ENCODE measurements at regions not wholly inside any gene's neighbourhood (a gene's known extent, or its start where the extent isn't known, plus 50 kb on each side); places are given as distances from the start of the nearest gene placed in this dataset.
A peak's percentile ranks its signal among the peaks of the same experiment; 100 is the strongest.
"Not testable (repeated sequence)": the region's sequence is repeated elsewhere in the genome, so short reads cannot be mapped to it uniquely, and the experiment has no call there.

GRCh38 chr7:101679653-101680173 is 50.6 kb upstream of the MYL10 start:
- not testable (repeated sequence) for DNase-seq (ENCODE audit: low read depth)

- DNase-seq (ENCODE audit: low read depth): no peak
Observed at GRCh38 chr7:101680406-101681145, 51.5 kb upstream of the MYL10 start.

- DNase-seq (ENCODE audit: low read depth): no peak
Observed at GRCh38 chr7:101681170-101682007, 52.3 kb upstream of the MYL10 start.

GRCh38 chr7:101684983-101685330 is 55.9 kb upstream of the MYL10 start:
- no peak for DNase-seq (ENCODE audit: low read depth)

- DNase-seq (ENCODE audit: low read depth): no peak
Observed at GRCh38 chr7:101686030-101686429, 56.9 kb upstream of the MYL10 start.

- no peak for DNase-seq (ENCODE audit: low read depth)
Observed at GRCh38 chr7:101687081-101687480, 58.0 kb upstream of the MYL10 start.

- no peak for DNase-seq (ENCODE audit: low read depth)
Observed at GRCh38 chr7:101687791-101688182, 58.7 kb upstream of the MYL10 start.

- peak; percentile 76 for DNase-seq (ENCODE audit: low read depth)
Observed at GRCh38 chr7:101688183-101688831, 59.2 kb upstream of the MYL10 start.

GRCh38 chr7:101688995-101689907 is 60.2 kb upstream of the MYL10 start:
- DNase-seq (ENCODE audit: low read depth): no peak

- no peak for DNase-seq (ENCODE audit: low read depth)
Observed at GRCh38 chr7:101690061-101690460, 61.0 kb upstream of the MYL10 start.

GRCh38 chr7:101691822-101692384 is 62.8 kb upstream of the MYL10 start:
- DNase-seq (ENCODE audit: low read depth): no peak

- DNase-seq (ENCODE audit: low read depth): no peak
Observed at GRCh38 chr7:101693498-101694091, 64.5 kb upstream of the MYL10 start.

- DNase-seq (ENCODE audit: low read depth): no peak
Observed at GRCh38 chr7:101698964-101699363, 69.9 kb upstream of the MYL10 start.

- no peak for DNase-seq (ENCODE audit: low read depth)
Observed at GRCh38 chr7:101699399-101699798, 70.3 kb upstream of the MYL10 start.

GRCh38 chr7:101699881-101700823 is 71.1 kb upstream of the MYL10 start:
- DNase-seq (ENCODE audit: low read depth): no peak

GRCh38 chr7:101701153-101701794 is 72.2 kb upstream of the MYL10 start:
- DNase-seq (ENCODE audit: low read depth): no peak

- no peak for DNase-seq (ENCODE audit: low read depth)
Observed at GRCh38 chr7:101702362-101702850, 73.3 kb upstream of the MYL10 start.

- DNase-seq (ENCODE audit: low read depth): no peak
Observed at GRCh38 chr7:101705331-101705730, 76.2 kb upstream of the MYL10 start.

- DNase-seq (ENCODE audit: low read depth): no peak
Observed at GRCh38 chr7:101707587-101707986, 78.5 kb upstream of the MYL10 start.

Data from stimulated activated CD8-positive, alpha-beta memory T cell treated with anti-CD3 and anti-CD28 coated beads, Interleukin-4, amount 100 ng/mL, for 24 hours (primary cell).